CD14-positive monocyte (primary cell): ENCODE measurements at regions not wholly inside any gene's neighbourhood (a gene's known extent, or its start where the extent isn't known, plus 50 kb on each side); places are given as distances from the start of the nearest gene placed in this dataset. TPM values are rescaled to one million over a fixed set of nuclear protein-coding genes. Genes with fewer than 3 reads are reported as not detected.

Source experiments
- DNase-seq, 3 donors: peaks; one replicate each; pipeline ENCODE4 v3.0.0-alpha.2; 2011 to 2022
- H2AFZ ChIP-seq: 2 replicates; pipeline ENCODE4 v1.6.0; 2012; ENCODE audit warnings: mild to moderate bottlenecking, low read depth, low read length, inconsistent platforms; ENCODE audit not compliant: insufficient read depth, poor library complexity, severe bottlenecking
- H3K27ac ChIP-seq, 2 donors: 1 replicate in 1 of 2; 2 replicates in 1 of 2; pipeline ENCODE4 v1.5.1; 2012 to 2013; ENCODE audit warnings: low read length in 2 of 2, control low read depth in 1 of 2, inconsistent platforms in 1 of 2, low read depth in 1 of 2, mild to moderate bottlenecking in 1 of 2
- H3K27me3 ChIP-seq, 2 donors: one replicate each; pipeline versions ENCODE4 v1.6.0 to v1.6.1; 2011 to 2013; ENCODE audit warnings: low read length in 2 of 2; ENCODE audit not compliant: control insufficient read depth in 2 of 2, insufficient read depth in 2 of 2
- H3K36me3 ChIP-seq, 2 donors: replicated peaks in 1 of 2; 1 replicate in 1 of 2; 2 replicates in 1 of 2; pipeline versions ENCODE4 v1.5.1 to v1.6.1; 2012 to 2013; ENCODE audit warnings: low read length in 2 of 2, control low read depth in 1 of 2, inconsistent platforms in 1 of 2, mild to moderate bottlenecking in 1 of 2; ENCODE audit not compliant: insufficient read depth in 2 of 2, control insufficient read depth in 1 of 2
- H3K4me1 ChIP-seq, 2 donors: 1 replicate in 1 of 2; 2 replicates in 1 of 2; pipeline versions ENCODE4 v1.5.1 to v1.6.1; 2012 to 2013; ENCODE audit warnings: low read length in 2 of 2, control low read depth in 1 of 2, inconsistent platforms in 1 of 2, mild to moderate bottlenecking in 1 of 2, moderate library complexity in 1 of 2; ENCODE audit not compliant: insufficient read depth in 2 of 2, control insufficient read depth in 1 of 2
- H3K4me2 ChIP-seq: replicated peaks from 2 replicates; pipeline ENCODE3; 2012; ENCODE audit warnings: low read length, moderate library complexity, mild to moderate bottlenecking; ENCODE audit not compliant: poor library complexity, severe bottlenecking; ENCODE audit errors: extremely low read depth
- H3K4me3 ChIP-seq, 3 experiments: fragments of 200-600 bp in 1 of 3; sonication (generic) in 1 of 3; replicated peaks in 1 of 3; 1 replicate in 2 of 3; 2 replicates in 1 of 3; pipeline ENCODE4 v1.5.1; 2011 to 2013; ENCODE audit warnings: low read length in 3 of 3, mild to moderate bottlenecking in 3 of 3, control low read depth in 2 of 3, low read depth in 2 of 3, inconsistent platforms in 1 of 3, moderate library complexity in 1 of 3
- H3K79me2 ChIP-seq: 2 replicates; pipeline ENCODE4 v1.6.0; 2012; ENCODE audit warnings: mild to moderate bottlenecking, control low read depth, inconsistent platforms, low read length, moderate library complexity; ENCODE audit not compliant: insufficient read depth
- H3K9ac ChIP-seq: 2 replicates; pipeline ENCODE4 v1.6.0; 2017; ENCODE audit warnings: low read length, mild to moderate bottlenecking; ENCODE audit not compliant: insufficient read depth, poor library complexity, severe bottlenecking
- H3K9me3 ChIP-seq, 2 donors: replicated peaks in 1 of 2; 1 replicate in 1 of 2; 2 replicates in 1 of 2; pipeline versions ENCODE4 v1.5.1 to v1.6.1; 2012 to 2013; ENCODE audit warnings: low read length in 2 of 2, control low read depth in 1 of 2; ENCODE audit not compliant: control insufficient read depth in 1 of 2, insufficient read depth in 1 of 2
- H4K20me1 ChIP-seq: 2 replicates; pipeline ENCODE4 v1.6.0; 2012; ENCODE audit warnings: mild to moderate bottlenecking, low read length, control low read depth, moderate library complexity; ENCODE audit not compliant: insufficient read depth
- H3K27ac Mint-ChIP-seq, 7 donors: one replicate each; pipeline ENCODE4 v1.8.0; 2020; ENCODE audit warnings: mild to moderate bottlenecking in 7 of 7, mixed read lengths in 7 of 7, moderate library complexity in 6 of 7, inconsistent platforms in 2 of 7
- H3K27me3 Mint-ChIP-seq, 3 donors: one replicate each; pipeline ENCODE4 v1.8.0; 2021 to 2022; ENCODE audit warnings: low read depth in 3 of 3, mild to moderate bottlenecking in 3 of 3, mixed read lengths in 3 of 3, moderate library complexity in 3 of 3, inconsistent platforms in 1 of 3
- H3K36me3 Mint-ChIP-seq, 2 donors: one replicate each; pipeline ENCODE4 v1.8.0; 2020; ENCODE audit warnings: mixed read lengths in 2 of 2, inconsistent platforms in 1 of 2, mild to moderate bottlenecking in 1 of 2
- H3K4me1 Mint-ChIP-seq: one replicate; pipeline ENCODE4 v1.8.0; 2020; ENCODE audit warnings: mild to moderate bottlenecking, mixed read lengths
- H3K4me3 Mint-ChIP-seq, 2 donors: one replicate each; pipeline ENCODE4 v1.8.0; 2020; ENCODE audit warnings: mild to moderate bottlenecking in 2 of 2, mixed read lengths in 2 of 2, moderate library complexity in 1 of 2
- H3K9me3 Mint-ChIP-seq, 7 donors: one replicate each; pipeline ENCODE4 v1.8.0; 2020 to 2022; ENCODE audit warnings: mixed read lengths in 7 of 7, mild to moderate bottlenecking in 6 of 7, moderate library complexity in 6 of 7, inconsistent platforms in 2 of 7
- WGBS: methylation state at CpG from one replicate; pipeline ENCODE4 v1.1.5; 2013; ENCODE audit warnings: missing lambda C conversion rate; ENCODE audit not compliant: insufficient coverage; 5-methylcytosine and 5-hydroxymethylcytosine counted together
- intact Hi-C, 2 donors: fragments of 100-400 bp; cut with micrococcal nuclease; formaldehyde crosslinking; loops; one replicate each; pipeline versions ENCODE4 v1.15.0 to v1.15.1; 2023
- small RNA-seq: library from RNA; depleted of rRNA; stranded (forward); fragments of <200 nt; gene quantifications from one replicate; pipeline ENCODE3, GENCODE V24; 2012; ENCODE audit warnings: low read depth; ENCODE audit not compliant: insufficient read length
- TF ChIP-seq, protein P1 (sequence below): fragments of 200-600 bp; IDR thresholded peaks from one replicate; pipeline ENCODE4 v1.8.0; 2022; ENCODE audit warnings: antibody characterized with exemption, mild to moderate bottlenecking

DNA sequence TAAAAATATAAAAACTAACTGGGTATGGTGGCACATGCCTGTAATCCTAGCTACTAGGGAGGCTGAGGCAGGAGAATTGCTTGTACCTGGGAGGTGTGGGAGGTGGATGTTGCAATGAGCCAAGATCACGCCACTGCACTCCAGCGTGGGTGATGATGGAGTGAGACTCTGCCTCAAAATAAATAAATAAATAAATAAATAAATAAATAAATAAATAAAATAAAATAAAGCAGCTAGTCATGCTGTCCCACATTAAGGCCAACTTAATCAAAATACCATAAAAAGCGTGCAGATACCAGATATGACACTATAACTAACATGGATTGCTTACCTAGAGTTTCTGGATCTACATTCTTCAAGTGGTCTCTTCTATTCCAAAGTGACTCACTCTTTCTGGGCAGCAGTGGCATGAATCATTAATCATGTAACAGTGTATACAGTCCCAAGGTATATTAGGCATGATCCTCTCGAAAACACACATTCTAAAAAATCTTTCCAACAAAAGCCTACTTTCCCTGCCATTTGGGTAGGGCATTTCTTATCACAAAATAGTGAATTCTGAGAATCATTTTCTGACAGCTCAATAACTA lies 187.1 kb downstream of the ELAVL2 start:
- peaks cover 1 to 10% (median 3%) of the 10 kb centered on the region in 7 donors for H3K9me3 Mint-ChIP-seq

More for the DNA sequence above, 187.1 kb downstream of the ELAVL2 start:
- H3K4me2 ChIP-seq, result no peak overlapping the region
- intact Hi-C loops, result no loop called here
- Mint-ChIP-seq H3K36me3 (no peaks in the 10 kb centered on the region), H3K27ac (no peak overlapping the region), H3K4me3 (no peak overlapping the region), H3K27me3 (no peaks in the 10 kb centered on the region), H3K4me1 (no peaks in the 10 kb centered on the region)
- WGBS, result 88% methylated on average over 1 of the region's 4 CpGs
- no peak overlapping the region for H3K27ac ChIP-seq
- H3K4me3 ChIP-seq, result no peak overlapping the region
- no peaks in the 10 kb centered on the region for H3K79me2 ChIP-seq
- no peaks in the 10 kb centered on the region for H3K27me3 ChIP-seq
- DNase-seq, result no peak
- peaks cover 2 to 9% of the 10 kb centered on the region in 2 donors for H3K9me3 ChIP-seq
- no peaks in the 10 kb centered on the region for H4K20me1 ChIP-seq
- H3K9ac ChIP-seq, result no peak overlapping the region
- TF ChIP-seq, protein P1, sequence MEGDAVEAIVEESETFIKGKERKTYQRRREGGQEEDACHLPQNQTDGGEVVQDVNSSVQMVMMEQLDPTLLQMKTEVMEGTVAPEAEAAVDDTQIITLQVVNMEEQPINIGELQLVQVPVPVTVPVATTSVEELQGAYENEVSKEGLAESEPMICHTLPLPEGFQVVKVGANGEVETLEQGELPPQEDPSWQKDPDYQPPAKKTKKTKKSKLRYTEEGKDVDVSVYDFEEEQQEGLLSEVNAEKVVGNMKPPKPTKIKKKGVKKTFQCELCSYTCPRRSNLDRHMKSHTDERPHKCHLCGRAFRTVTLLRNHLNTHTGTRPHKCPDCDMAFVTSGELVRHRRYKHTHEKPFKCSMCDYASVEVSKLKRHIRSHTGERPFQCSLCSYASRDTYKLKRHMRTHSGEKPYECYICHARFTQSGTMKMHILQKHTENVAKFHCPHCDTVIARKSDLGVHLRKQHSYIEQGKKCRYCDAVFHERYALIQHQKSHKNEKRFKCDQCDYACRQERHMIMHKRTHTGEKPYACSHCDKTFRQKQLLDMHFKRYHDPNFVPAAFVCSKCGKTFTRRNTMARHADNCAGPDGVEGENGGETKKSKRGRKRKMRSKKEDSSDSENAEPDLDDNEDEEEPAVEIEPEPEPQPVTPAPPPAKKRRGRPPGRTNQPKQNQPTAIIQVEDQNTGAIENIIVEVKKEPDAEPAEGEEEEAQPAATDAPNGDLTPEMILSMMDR, result no peak
- no peak overlapping the region for H2AFZ ChIP-seq
- no peaks in the 10 kb centered on the region for H3K36me3 ChIP-seq
- no peaks in the 10 kb centered on the region for H3K4me1 ChIP-seq

Small RNA genes lying in the stretch of these regions (small RNA-seq; reads per million reads assigned to genes)
- gene SUMO2P2, result not detected
